GM23248 (cell line): ENCODE measurements at regions not wholly inside any gene's neighbourhood (a gene's known extent, or its start where the extent isn't known, plus 50 kb on each side); places are given as distances from the start of the nearest gene placed in this dataset.
A peak's percentile ranks its signal among the peaks of the same experiment; 100 is the strongest.

Experiments
- DNase-seq: peaks from one replicate; pipeline ENCODE4 v3.0.0-alpha.2; 2015
- H2AFZ ChIP-seq: fragments of 200-600 bp; sonication (generic); 2 replicates; pipeline ENCODE4 v1.6.1; 2016; ENCODE audit warnings: antibody characterized with exemption
- H3F3A ChIP-seq: fragments of 200-600 bp; sonication (generic); 2 replicates; pipeline ENCODE4 v1.6.1; 2016; ENCODE audit warnings: mild to moderate bottlenecking, antibody characterized with exemption, mixed run types; ENCODE audit not compliant: insufficient read depth
- H3K27ac ChIP-seq: fragments of 200-600 bp; sonication (generic); 2 replicates; pipeline ENCODE4 v1.5.1; 2016; ENCODE audit warnings: mild to moderate bottlenecking
- H3K27me3 ChIP-seq: fragments of 200-600 bp; sonication (generic); replicated peaks from 2 replicates; pipeline ENCODE4 v1.6.1; 2016; ENCODE audit warnings: mild to moderate bottlenecking; ENCODE audit not compliant: insufficient read depth
- H3K36me3 ChIP-seq: fragments of 200-600 bp; sonication (generic); 2 replicates; pipeline ENCODE4 v1.6.1; 2016; ENCODE audit warnings: low read depth, mild to moderate bottlenecking
- H3K4me1 ChIP-seq: fragments of 200-600 bp; sonication (generic); 2 replicates; pipeline ENCODE4 v1.6.1; 2016; ENCODE audit warnings: mild to moderate bottlenecking; ENCODE audit not compliant: insufficient read depth
- H3K4me2 ChIP-seq: fragments of 200-600 bp; sonication (generic); one replicate; pipeline ENCODE4 v1.6.1; 2016; ENCODE audit warnings: mild to moderate bottlenecking; ENCODE audit not compliant: unreplicated experiment
- H3K4me3 ChIP-seq: fragments of 200-600 bp; sonication (generic); 2 replicates; pipeline ENCODE4 v1.5.1; 2016; ENCODE audit warnings: mild to moderate bottlenecking
- H3K79me2 ChIP-seq: fragments of 200-600 bp; sonication (generic); 2 replicates; pipeline ENCODE4 v1.6.1; 2016; ENCODE audit warnings: mild to moderate bottlenecking; ENCODE audit not compliant: insufficient read depth
- H3K9ac ChIP-seq: fragments of 200-600 bp; sonication (generic); 2 replicates; pipeline ENCODE4 v1.6.1; 2016; ENCODE audit warnings: mild to moderate bottlenecking
- H3K9me2 ChIP-seq: fragments of 200-600 bp; sonication (generic); 2 replicates; pipeline ENCODE4 v1.6.1; 2016; ENCODE audit warnings: mixed run types, mild to moderate bottlenecking, moderate library complexity; ENCODE audit not compliant: insufficient read depth
- H3K9me3 ChIP-seq: fragments of 200-600 bp; sonication (generic); one replicate; pipeline ENCODE4 v1.6.1; 2017; ENCODE audit warnings: low read depth
- H4K20me1 ChIP-seq: fragments of 200-600 bp; sonication (generic); 2 replicates; pipeline ENCODE4 v1.6.0; 2016; ENCODE audit not compliant: insufficient read depth
- EZH2 ChIP-seq: fragments of 200-600 bp; sonication (generic); IDR thresholded peaks from 2 replicates; pipeline ENCODE4 v1.6.1; 2018; ENCODE audit warnings: antibody characterized with exemption, mild to moderate bottlenecking; ENCODE audit not compliant: insufficient read depth, poor library complexity, severe bottlenecking
- EZH2phosphoT487 ChIP-seq: fragments of 200-600 bp; sonication (generic); IDR thresholded peaks from 2 replicates; pipeline ENCODE4 v1.6.1; 2018; ENCODE audit warnings: antibody characterized with exemption, moderate library complexity, mild to moderate bottlenecking, low read depth; ENCODE audit not compliant: insufficient read depth
- WGBS, 2 experiments: methylation state at CpG; one replicate each; pipeline ENCODE4 v1.1.6; 2015 to 2017; ENCODE audit warnings: low lambda C conversion rate in 2 of 2, low coverage in 1 of 2; ENCODE audit errors: missing lambda C conversion rate in 2 of 2; 5-methylcytosine and 5-hydroxymethylcytosine counted together
- in situ Hi-C: fragments of 300-500 bp; cut with MboI; formaldehyde crosslinking; loops from 2 replicates; pipeline ENCODE4 v1.15.0; 2020

- 94 to 96% methylated on average over 1 of the region's 1 CpG for WGBS, 2 experiments
- in situ Hi-C loops, result no loop called here
- no peak overlapping the region for H3K4me3 ChIP-seq
- no peaks in the 10 kb centered on the region for H3K36me3 ChIP-seq
- no peaks in the 10 kb centered on the region for H3F3A ChIP-seq
- no peaks in the 10 kb centered on the region for H3K9me2 ChIP-seq
- H3K27me3 ChIP-seq, result no peaks in the 10 kb centered on the region
- no peak for DNase-seq
- H3K9me3 ChIP-seq, result no peaks in the 10 kb centered on the region
- H2AFZ ChIP-seq, result no peak overlapping the region
- H3K79me2 ChIP-seq, result no peaks in the 10 kb centered on the region
- H3K4me1 ChIP-seq, result no peaks in the 10 kb centered on the region
- no peak for TF ChIP-seq EZH2phosphoT487
- TF ChIP-seq EZH2, result no peak
- H3K9ac ChIP-seq, result no peak overlapping the region
- H4K20me1 ChIP-seq, result no peaks in the 10 kb centered on the region
- no peak overlapping the region for H3K4me2 ChIP-seq
- H3K27ac ChIP-seq, result no peak overlapping the region
Measured at GRCh38 chr9:88920645-88921044, 70.6 kb upstream of the S1PR3 start.

GRCh38 chr9:88922091-88922490 is 69.2 kb upstream of the S1PR3 start:
- Histone ChIP-seq H3K79me2 (no peaks in the 10 kb centered on the region), H3K9ac (no peak overlapping the region), H3K27me3 (no peaks in the 10 kb centered on the region), H3K27ac (no peak overlapping the region), H2AFZ (no peak overlapping the region), H3K9me2 (no peaks in the 10 kb centered on the region), H3F3A (no peaks in the 10 kb centered on the region), H3K4me2 (no peak overlapping the region), H4K20me1 (no peaks in the 10 kb centered on the region), H3K36me3 (no peaks in the 10 kb centered on the region), H3K4me3 (no peak overlapping the region), H3K9me3 (no peaks in the 10 kb centered on the region), H3K4me1 (no peaks in the 10 kb centered on the region)
- in situ Hi-C loops, result no loop called here
- no peak for TF ChIP-seq EZH2
- TF ChIP-seq EZH2phosphoT487, result no peak
- 81 to 85% methylated on average over 10 of the region's 10 CpGs for WGBS, 2 experiments
- DNase-seq, result no peak

- Histone ChIP-seq H4K20me1 (no peaks in the 10 kb centered on the region), H3K27me3 (no peaks in the 10 kb centered on the region), H3K79me2 (no peaks in the 10 kb centered on the region), H3K9ac (no peak overlapping the region), H3F3A (no peaks in the 10 kb centered on the region), H2AFZ (no peak overlapping the region), H3K4me2 (no peak overlapping the region), H3K36me3 (no peaks in the 10 kb centered on the region), H3K27ac (no peak overlapping the region), H3K9me2 (no peaks in the 10 kb centered on the region), H3K4me3 (no peak overlapping the region), H3K4me1 (no peaks in the 10 kb centered on the region), H3K9me3 (no peaks in the 10 kb centered on the region)
- TF ChIP-seq EZH2phosphoT487 (no peak), EZH2 (no peak)
- WGBS, 2 experiments, result 77 to 88% methylated on average over 2 of the region's 2 CpGs
- in situ Hi-C loops, result no loop called here
- DNase-seq, result no peak
Measured at GRCh38 chr9:88923092-88923491, 68.2 kb upstream of the S1PR3 start.

DNA sequence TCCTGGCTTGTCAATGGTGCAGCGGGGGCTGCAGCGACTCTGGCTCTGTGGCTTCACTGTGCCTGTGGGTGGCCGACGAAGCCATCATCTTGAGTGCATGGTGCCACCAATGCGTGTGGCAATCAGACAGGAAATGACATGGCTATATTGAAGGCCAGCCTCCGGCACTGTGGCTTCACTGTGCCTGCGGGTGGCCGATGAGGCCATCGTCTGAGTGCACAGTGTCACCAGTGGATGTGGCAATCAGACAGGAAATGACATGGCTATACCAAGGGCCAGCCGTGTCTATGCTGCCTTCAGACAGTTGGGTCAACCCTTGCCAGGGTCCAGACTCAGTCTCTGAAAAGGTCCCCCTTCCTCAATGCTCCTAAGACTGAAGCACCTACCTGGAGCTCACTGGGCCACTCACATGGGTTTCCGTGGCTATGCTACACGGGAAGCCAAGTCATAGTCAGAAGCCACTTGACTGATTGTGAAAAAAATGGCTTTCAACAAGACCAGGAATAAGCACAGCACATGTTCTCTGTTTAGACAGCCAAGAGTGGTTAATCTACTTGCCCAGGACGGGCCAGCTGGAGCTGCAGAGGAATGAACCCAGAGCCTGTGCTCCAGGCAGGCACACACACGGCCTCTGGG is 67.5 kb upstream of the S1PR3 start:
- 79 to 82% methylated on average over 14 of the region's 14 CpGs for WGBS, 2 experiments
- no peaks in the 10 kb centered on the region for H4K20me1 ChIP-seq
- no peak overlapping the region for H3K4me3 ChIP-seq
- no peak overlapping the region for H3K4me2 ChIP-seq
- no peaks in the 10 kb centered on the region for H3K27me3 ChIP-seq
- H2AFZ ChIP-seq, result no peak overlapping the region
- H3K36me3 ChIP-seq, result no peaks in the 10 kb centered on the region
- TF ChIP-seq EZH2phosphoT487 (no peak), EZH2 (no peak)
- no peaks in the 10 kb centered on the region for H3K4me1 ChIP-seq
- H3K27ac ChIP-seq, result no peak overlapping the region
- no peak for DNase-seq
- no peaks in the 10 kb centered on the region for H3K9me2 ChIP-seq
- in situ Hi-C loops, result no loop called here
- no peaks in the 10 kb centered on the region for H3K9me3 ChIP-seq
- no peaks in the 10 kb centered on the region for H3K79me2 ChIP-seq
- no peak overlapping the region for H3K9ac ChIP-seq
- no peaks in the 10 kb centered on the region for H3F3A ChIP-seq

GRCh38 chr9:88925481-88925880 is 65.8 kb upstream of the S1PR3 start:
- TF ChIP-seq EZH2, result no peak
- no peak for TF ChIP-seq EZH2phosphoT487

More at GRCh38 chr9:88925481-88925880, 65.8 kb upstream of the S1PR3 start:
- Histone ChIP-seq H3K27me3 (no peaks in the 10 kb centered on the region), H3K9me3 (no peaks in the 10 kb centered on the region), H2AFZ (no peak overlapping the region), H3K4me2 (no peak overlapping the region), H3K79me2 (no peaks in the 10 kb centered on the region), H3K9ac (no peak overlapping the region), H3K4me3 (no peak overlapping the region), H3K27ac (no peak overlapping the region), H4K20me1 (no peaks in the 10 kb centered on the region), H3K9me2 (no peaks in the 10 kb centered on the region), H3K4me1 (no peaks in the 10 kb centered on the region), H3K36me3 (no peaks in the 10 kb centered on the region), H3F3A (no peaks in the 10 kb centered on the region)
- DNase-seq, result peak; percentile 24
- in situ Hi-C loops, result no loop called here
- 58% methylated on average over 5 of the region's 5 CpGs for WGBS, 2 experiments
